CD4-positive, alpha-beta T cell treated with Interleukin-4 for 4 hours (primary cell): ENCODE measurements at regions not wholly inside any gene's neighbourhood (a gene's known extent, or its start where the extent isn't known, plus 50 kb on each side); places are given as distances from the start of the nearest gene placed in this dataset.
"Not testable (repeated sequence)": the region's sequence is repeated elsewhere in the genome, so short reads cannot be mapped to it uniquely, and the experiment has no call there.

Experiments
- DNase-seq: peaks from one replicate; pipeline ENCODE4 v3.0.0-alpha.2; 2020

DNA sequence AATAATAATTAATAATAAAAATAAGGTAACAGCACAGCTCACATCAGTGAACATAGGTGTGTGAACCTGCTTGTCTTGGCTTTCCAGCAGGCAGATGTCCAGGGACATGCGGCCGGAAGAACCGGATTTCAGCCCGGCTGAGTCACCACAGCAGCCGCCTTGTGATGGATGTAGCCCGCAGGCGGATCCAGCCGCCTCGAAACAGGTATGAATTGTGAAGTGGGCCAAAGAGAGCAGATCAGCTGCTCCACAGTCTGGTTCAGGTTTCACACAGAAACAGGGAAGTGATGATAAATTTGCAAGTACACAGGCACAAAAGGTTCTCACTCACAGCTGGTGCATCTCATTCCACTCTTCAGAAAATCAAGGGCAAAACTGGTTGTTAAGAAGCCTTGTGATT is 55.1 kb downstream of the ID4 start:
- DNase-seq, result no peak

GRCh38 chr6:19895866-19896692 is 58.9 kb downstream of the ID4 start:
- DNase-seq, result no peak

- no peak for DNase-seq
These were observed 59.5 kb downstream of the ID4 start for GRCh38 chr6:19896693-19897010.

- no peak for DNase-seq
These were observed 61.1 kb downstream of the ID4 start for GRCh38 chr6:19898141-19898740.

DNA sequence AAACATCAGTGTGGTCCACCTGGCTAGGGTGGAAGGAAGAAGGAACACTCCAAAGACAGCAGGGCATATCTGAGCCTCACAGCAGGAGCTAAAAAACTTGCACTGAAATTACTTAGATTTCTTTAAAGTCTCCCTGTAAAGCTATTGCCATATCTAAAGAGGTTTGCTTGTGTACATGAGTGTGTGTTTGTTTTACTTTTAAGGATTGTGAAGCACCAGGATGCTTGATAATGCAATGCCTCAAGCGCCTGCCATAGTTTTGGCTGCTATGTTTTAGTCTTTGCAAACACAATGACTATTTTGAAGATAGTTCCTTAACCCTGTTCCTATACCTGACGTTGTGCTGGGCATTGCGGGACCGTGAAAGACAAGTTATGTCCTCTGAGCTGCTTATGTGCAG is 65.0 kb downstream of the ID4 start:
- no peak for DNase-seq

GRCh38 chr6:19904408-19904807 is 67.2 kb downstream of the ID4 start:
- not testable (repeated sequence) for DNase-seq

DNA sequence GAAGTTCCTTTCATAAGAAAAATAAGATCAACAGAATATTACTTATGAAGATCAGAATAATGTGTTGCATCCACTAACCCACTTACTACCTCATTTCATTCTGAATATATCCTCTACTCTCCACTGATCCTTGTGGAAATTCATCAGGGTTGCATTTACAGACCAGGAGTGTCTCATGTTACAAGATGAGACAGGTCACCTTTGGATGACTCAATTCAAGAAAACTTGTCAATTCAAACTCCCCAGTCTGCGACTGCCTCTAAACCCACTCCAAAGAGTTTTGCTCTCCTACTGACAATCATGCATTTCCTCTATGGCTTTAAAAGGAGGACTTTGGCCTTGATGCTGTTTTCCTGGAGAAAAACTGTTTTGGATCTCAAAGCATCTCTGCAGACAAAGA is 68.4 kb downstream of the ID4 start:
- DNase-seq, result no peak

DNA sequence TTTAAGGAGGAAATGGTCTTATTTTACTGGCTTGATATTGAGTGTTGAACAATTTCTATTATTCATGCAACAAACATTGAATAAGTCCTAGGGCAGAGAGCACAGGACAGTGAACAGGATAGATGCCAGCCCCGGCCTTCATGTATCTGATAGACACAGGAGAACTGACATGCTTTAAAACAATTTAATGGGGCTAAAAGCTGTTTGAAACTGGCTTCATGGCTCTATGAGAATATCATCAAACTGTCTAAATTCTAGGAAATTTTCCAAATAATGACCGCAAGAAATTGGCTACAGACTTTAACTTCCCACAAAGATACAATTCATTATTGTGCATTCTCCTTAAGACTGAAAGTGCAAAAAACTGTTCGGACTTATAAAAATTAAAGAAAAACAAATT is 69.0 kb downstream of the ID4 start:
- no peak for DNase-seq

GRCh38 chr6:19911223-19911622 is 74.1 kb downstream of the ID4 start:
- no peak for DNase-seq

- DNase-seq, result no peak
These were observed 81.3 kb downstream of the ID4 start for GRCh38 chr6:19918436-19918835.

GRCh38 chr6:19921786-19922185 is 84.6 kb downstream of the ID4 start:
- no peak for DNase-seq

GRCh38 chr6:19925533-19925932 is 88.4 kb downstream of the ID4 start:
- no peak for DNase-seq

GRCh38 chr6:19928461-19928860 is 91.3 kb downstream of the ID4 start:
- DNase-seq, result no peak

GRCh38 chr6:19929312-19929711 is 92.1 kb downstream of the ID4 start:
- no peak for DNase-seq

- DNase-seq, result no peak
These were observed 97.9 kb downstream of the ID4 start for GRCh38 chr6:19934996-19935591.

DNA sequence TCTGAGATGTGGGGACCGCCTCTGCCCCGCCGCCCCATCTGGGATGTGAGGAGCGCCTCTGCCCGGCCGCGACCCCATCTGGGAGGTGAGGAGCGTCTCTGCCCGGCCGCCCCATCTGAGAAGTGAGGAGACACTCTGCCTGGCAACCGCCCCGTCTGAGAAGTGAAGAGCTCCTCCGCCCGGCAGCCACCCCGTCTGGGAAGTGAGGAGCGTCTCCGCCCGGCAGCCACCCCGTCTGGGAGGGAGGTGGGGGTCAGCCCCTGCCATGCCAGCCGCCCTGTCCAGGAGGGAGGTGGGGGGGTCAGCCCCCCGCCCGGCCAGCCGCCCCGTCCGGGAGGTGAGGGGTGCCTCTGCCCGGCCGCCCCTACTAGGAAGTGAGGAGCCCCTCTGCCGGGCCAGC is 102.2 kb downstream of the ID4 start:
- not testable (repeated sequence) for DNase-seq

- not testable (repeated sequence) for DNase-seq
These were observed 102.8 kb downstream of the ID4 start for GRCh38 chr6:19939926-19940325.

DNA sequence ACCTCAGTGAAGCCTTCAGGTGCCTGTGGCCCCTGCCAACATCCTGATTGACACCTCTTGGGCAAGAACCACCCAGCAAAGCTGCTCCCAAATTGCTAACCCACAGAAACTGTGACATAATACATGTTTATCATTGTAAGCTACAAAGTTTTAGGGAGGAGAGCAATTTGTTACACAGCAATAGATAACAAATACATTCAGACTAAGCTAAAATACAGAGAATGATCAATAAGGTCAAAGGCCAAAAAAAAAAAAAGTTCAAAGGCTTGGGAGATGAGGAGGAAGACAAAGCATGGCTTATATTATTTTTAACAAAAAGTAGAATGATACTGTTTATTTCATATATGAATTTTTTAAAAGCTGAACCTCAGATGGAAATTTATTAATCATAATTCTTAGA is 105.9 kb downstream of the ID4 start:
- DNase-seq, result no peak

- DNase-seq, result no peak
These were observed 108.7 kb downstream of the ID4 start for GRCh38 chr6:19945843-19946358.

- DNase-seq, result no peak
These were observed 112.0 kb downstream of the ID4 start for GRCh38 chr6:19949155-19949554.

DNA sequence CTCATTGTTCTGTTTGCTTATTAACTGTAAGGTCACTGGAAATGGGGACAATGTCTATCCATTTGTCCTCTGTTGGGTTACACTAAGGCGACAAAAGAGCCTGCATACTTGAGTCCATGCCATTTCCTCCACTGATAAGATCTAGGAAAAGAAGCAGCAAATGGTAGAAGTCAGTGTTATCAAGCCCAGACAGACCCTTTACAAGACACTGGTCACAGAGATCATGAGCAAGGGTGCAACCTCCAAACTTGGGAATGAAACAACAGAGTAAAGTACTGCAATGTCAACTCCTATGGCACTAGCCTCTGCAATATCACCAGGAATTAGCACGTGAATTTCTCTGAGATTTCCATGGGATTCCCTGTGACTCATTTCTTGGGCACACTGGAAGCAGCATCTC is 126.9 kb downstream of the ID4 start:
- no peak for DNase-seq

GRCh38 chr6:19968201-19968600 is 131.0 kb downstream of the ID4 start:
- DNase-seq, result no peak

GRCh38 chr6:19972221-19972620 is 135.1 kb downstream of the ID4 start:
- DNase-seq, result no peak

DNA sequence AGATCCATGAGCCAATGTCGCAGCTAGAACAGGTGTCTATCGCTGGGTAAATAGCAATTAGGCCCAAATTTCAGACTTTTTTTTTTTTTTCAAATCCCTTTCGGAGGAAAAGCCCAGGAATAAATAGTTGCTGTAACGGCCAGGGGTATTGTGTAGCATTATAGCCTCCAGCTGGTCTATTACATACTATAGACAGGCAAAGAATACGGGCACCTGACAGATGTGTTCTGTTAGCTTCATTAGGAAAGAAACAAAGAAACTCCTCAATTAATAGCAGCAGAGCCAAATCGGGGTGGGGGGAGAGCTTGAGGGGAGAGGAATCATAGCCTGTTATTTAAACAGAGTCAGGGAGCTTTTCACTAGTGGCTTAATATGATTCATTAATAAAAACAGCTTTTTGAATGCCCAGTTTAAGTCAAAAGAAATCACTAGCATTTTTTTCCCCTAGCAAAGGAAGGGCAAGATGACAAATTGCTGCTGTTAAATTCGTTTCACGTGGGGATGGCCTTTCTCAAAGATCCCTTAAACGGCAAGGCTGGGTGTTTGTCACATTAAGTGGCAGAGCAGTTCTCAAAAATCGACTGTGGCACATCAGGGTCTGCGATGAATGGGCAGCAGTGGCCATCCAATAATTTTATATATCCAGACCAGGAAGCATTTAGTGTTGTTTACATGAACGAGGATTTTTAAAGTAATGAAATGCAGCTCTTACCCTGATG is 139.4 kb downstream of the ID4 start:
- DNase-seq, result no peak
